NOMO-1 treated with dmso at 0.1 percent for 144 hours (cell line): ENCODE measurements at regions not wholly inside any gene's neighbourhood (a gene's known extent, or its start where the extent isn't known, plus 50 kb on each side); places are given as distances from the start of the nearest gene placed in this dataset.
"Not testable (repeated sequence)": the region's sequence is repeated elsewhere in the genome, so short reads cannot be mapped to it uniquely, and the experiment has no call there.

ENCODE experiments used
- DNase-seq: peaks from one replicate; lab custom pipeline; 2025; ENCODE audit not compliant: unreplicated experiment; lab: John Stamatoyannopoulos, UW

DNA sequence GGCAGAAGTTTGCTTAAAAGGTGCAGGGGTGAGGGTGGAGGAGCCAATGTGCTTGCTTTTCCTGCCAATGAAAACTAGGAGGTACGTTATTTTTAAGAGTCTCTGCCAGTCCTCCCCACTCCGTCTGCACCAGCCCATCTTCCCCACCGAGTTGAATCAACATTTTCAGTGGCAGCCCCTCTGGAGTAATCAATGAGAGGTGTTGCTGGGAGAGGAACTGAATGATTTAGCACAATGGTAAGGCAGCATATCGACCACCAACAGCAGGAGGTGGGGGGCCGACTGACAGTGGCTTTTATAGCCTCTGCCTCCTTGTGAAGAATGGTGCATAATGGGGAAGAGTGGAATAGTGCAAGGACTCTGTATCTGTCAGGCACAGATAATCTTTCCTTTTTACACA lies 1465.0 kb upstream of the GOT2 start:
- no peak for DNase-seq

DNA sequence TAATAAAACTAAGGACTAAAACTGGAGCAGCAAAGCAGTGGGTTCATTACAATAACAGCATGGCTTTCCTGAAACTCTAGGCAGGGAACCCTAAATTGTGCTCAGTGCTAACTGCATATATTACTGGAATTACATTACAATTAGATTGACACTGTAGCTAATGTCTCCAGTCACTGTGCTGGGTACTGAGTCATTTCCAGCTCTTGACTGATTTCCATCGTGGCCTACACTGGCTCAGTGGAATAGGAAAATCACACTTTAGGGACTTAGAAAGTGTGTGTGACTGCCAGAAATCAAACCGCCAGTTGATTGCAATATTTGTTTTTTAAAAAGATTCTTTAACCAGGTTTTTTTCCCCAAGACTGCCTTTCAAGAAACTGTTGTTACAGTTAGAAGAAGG lies 1447.4 kb upstream of the GOT2 start:
- DNase-seq = no peak

DNA sequence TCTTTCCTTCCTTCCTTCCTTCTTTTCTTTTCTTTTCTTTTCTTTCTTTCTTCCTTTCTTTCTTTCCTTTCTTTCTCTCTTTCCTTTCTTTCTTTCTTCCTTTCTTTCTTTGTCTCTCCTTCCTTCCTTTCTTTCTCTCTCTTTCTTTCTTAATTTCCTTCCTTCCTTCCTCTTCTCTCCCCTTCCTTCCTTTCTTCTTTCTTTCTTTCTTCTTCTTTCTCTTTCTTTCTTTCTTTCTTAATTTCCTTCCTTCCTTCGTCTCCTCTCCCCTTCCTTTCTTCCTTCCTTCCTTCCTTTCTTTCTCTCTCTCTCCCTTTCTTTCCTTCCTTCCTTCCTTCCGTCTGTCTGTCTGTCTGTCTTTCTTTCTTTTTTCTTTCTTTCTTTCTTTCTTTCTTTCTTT lies 1446.5 kb upstream of the GOT2 start:
- DNase-seq = no peak

DNA sequence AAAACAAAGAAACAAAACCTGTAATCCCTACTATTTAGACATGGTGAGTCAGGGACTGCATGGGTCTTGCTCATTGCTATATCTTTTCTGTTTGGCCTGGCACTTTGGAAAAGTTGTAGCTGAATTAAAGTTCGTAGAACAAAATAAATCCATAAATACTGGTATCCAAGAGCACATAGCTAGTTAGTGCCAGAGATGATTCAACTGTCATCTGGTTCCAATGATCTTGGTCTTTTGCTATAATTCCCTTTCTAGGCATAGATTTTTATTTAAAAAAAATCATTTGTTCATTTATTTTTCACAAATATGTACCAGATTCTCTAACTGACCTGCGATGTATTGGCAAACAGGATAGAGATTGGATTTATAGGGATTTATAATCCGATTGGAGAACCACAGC lies 1436.1 kb upstream of the GOT2 start:
- DNase-seq = no peak

DNA sequence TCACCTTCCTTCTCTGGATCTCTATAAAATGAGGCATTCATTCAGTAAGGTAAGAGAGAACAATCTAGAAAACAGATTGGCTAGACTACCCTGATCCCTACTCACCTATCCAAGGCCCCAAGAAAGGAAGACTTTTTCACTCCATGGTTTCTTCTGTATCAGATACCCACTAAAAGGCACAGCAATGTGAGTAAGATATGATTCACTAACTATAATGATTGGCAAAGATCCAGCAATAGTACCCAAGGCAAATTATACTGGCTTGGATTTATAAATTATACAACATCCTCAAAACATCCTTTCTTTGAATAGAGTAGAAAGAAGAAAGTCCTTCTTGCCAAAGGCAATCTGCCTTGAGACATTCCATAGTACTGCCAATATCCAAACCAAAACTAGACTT lies 1432.0 kb upstream of the GOT2 start:
- no peak for DNase-seq

DNA sequence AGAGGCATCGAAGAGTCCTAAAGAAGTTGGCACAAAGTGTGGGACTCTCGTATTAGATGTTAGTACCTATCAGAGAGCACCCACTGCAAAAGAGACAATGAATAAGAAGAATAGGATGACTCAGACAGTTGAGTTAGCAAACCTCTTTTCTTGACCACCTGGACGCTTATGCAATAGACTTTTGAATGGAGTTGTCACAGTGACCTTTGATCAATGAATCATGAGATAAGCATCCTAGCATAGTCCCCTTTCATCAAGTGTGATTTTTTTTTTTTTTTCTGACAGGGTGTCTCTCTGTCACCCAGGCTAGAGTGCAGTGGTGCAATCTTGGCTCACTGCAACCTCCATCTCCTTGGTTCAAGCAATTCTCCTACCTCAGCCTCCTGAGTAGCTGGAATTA lies 1417.9 kb upstream of the GOT2 start:
- no peak for DNase-seq

DNA sequence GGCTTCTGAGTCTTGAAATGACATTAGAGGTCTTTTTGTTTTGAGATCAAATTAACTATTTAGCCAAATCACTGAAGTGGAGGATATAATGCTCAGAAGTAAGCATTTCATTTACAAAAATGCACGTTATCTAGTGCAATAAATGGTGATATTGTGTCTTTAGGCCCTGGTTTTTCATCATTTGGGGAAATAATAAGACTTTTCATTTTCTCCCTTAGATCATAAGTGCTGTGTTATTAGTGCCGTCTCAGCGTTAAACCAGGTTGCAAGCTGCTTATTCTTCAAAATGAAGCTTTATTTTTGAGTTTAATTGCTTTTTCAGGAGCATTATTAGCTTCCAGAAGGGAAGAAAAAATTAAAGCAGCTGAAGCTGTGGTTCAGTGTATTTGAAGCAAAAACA lies 1416.8 kb upstream of the GOT2 start:
- DNase-seq = no peak

DNA sequence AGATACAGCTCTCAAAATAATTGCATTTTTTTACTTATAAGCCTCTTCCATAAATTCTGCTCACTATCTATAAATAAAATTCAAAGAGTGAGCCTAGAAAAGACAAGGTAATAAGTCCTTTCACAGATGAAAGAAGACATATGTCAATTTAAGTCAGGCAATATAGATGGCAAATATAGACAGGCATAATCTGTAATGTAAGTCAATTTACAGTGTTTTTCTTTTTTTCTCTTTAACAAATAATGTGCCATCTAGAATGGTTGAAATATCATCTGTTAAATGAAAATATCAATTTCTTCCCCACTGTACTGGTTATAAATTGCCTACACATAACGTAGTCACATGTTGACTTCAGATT lies 1409.2 kb upstream of the GOT2 start:
- DNase-seq = no peak

DNA sequence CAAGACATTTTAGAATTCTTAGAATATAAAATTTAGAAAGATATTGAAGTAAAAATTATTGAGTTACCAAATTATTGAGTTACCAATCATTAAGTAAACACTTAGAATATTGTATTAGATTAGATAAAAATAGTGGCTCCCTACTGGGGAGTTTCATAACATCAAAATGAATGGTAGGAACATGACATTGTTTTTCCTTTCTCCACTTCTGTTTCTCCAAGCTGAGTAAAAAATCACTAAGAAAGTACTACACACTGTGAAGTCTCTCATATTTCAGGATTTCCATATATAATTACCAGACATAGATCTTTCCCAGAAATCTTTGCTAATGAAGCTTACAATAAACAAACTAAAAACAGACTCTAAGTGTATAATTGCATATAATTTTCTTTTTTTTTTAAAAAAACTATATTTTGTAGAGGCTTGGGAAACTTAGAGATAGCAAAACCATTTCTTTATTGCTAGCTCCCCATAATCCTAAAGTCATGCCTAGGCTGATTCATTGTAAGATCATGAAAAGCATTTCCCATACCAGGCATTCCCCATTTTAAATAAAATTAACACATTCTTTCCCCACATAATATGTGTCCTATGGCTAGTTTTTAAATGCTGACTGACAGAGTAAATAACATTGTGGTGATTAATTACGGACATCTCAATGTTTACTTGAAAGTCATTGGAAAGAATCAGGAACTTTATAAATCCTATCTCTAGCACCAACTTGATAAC lies 1408.7 kb upstream of the GOT2 start:
- no peak for DNase-seq

DNA sequence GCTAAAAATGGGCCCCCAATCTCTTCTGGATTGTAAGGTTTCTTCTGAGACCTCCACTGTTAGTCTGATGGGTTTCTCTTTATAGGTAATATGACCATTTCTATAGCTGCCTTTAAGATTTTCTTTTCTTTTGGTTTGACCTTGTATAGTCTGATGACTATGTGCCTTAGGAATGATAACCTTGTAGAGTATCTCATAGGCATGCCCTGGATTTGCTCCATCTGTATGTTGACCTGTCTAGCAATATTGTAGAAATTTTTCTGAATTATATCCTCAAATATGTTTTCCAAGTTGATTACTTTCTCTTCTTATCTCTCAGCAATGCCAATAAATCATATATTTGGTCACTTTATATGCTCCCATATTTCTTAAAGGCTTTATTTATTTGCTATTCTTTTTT lies 1403.8 kb upstream of the GOT2 start:
- no peak for DNase-seq

DNA sequence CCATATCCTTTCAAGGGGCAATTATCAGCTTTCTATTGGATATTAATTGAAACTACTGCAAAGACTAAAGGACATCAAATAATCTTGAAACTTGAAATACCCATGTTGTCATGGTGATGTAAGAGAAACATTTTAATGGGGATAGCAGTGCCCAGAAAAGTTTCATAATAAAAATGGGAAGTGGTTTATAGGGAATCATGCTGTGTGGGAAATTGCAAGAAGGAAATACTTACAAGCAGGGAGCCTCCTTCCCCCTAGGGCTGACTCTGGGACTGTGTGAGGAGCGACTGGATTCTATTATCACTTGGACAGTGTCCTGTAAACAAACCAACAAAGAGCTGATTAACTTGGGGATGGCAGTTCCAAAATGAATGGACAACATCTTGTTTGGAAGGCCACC lies 1393.1 kb upstream of the GOT2 start:
- no peak for DNase-seq

DNA sequence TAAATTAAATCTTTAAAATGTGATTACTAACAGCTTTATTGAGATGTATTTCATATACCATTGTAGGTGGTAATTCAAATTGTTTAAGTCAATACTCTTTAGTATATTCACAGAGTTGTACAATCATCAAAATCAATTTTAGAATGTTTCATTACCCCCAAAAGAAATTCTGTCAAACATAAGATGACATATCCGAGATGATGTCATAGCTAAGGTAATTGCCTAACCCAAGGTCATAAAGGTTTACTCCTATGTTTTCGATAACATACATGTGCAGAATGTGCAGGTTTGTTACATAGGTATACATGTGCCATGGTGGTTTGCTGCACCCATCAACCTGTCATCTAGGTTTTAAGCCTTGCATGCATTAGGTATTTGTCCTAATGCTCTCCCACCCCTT lies 1392.0 kb upstream of the GOT2 start:
- not testable (repeated sequence) for DNase-seq

DNA sequence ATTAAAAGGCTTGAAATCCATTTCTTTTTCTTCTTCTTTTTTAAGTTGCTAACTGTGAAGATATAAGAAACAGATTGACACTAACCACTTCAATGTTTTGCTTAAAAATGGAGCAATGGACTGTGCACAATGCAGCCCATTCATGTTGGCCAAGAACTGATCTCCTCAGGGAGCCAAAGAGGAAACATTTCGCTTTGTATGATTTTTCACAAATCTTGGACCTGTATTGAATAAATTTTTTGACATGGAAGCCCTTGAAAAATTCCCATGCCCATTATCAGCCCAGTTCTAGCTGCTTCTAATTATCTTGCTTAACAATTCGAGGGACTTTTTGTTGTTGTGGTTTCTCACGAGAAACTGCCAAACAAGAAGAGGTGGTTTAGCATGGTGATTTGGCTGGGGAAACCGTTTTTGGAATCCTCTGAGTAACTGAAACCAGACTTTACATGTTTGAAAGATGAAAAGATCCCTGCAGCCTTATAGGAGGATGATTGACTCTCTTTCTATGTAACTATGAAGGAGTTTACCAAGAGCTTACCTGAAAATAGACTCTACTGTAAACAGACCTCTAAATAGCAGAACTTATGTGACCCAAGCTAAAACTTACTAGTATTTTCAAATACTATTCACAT lies 1389.4 kb upstream of the GOT2 start:
- DNase-seq = no peak

DNA sequence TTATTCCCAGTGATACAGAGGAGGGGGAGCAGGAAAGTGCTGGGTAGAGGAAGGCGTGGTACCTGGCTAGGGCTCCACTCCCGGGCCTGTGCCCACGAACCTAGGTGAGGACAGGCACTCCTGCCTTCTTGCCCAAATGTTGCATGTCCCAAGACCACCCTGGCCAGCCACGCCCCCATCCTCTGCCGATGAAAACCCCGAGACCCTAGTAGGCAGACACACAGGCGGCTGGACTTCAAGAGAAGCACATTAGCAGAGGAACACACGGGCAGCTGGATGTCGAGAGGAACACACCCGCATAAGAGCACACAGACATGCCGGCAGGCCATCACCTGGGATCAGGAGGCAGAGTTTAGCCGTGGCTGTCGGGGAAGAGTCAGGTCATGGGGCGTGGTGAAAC lies 1386.5 kb upstream of the GOT2 start:
- DNase-seq = no peak

DNA sequence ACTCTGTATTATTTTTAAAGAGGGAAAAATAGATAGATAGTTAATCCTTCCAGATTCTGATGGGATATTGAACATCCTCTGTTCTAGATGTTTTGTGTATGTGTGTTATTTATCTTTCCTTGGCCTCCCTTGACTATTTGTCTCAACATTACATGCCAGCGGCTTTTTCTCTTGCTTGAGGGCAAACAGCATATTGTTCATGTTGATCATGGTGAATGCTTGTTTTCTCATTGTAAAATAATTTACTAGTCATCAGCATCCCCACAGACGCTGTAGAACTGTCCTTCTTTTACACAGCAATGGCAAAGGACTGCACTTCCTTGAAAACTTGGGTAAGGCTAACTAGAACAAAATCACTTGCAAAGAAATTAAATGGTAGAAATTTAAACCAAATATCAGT lies 1376.4 kb upstream of the GOT2 start:
- no peak for DNase-seq

DNA sequence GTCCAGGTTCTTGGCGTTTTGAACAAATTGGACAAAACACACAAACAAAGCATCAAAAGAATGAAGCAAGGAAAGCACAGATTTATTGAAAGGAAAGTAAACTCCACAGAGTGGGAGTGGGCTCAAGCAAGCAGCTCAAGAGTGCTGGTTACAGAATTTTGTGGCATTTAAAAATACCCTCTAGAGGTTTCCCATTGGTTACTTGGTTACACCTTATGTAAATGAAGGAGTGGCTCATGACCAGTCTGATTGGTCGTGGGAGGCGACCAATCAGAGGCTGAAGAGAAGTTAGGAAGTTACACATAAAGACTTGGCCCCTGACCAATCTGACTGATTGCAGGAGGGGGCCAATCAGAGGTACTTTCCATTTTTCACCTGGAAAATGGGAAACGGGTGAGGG lies 1373.8 kb upstream of the GOT2 start:
- DNase-seq = no peak

DNA sequence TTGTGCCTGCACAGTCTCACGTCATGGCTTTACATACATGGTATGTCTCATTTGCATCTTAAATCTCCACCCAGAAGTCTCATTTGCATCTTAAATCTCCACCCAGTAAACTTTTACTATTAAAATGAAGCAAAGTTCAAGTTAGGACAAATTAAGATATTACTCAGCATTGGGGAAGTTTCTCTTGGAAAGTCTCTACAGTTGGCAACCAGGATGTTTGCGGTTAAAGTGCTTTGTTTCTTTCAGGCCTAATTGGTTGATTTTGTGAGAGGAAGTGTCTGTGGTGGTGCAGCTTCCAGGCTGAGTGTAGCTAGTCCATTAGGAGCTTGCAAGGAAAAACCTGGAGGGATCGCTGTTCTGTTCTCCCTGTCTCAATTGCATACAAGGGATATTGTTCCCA lies 1373.3 kb upstream of the GOT2 start:
- no peak for DNase-seq

DNA sequence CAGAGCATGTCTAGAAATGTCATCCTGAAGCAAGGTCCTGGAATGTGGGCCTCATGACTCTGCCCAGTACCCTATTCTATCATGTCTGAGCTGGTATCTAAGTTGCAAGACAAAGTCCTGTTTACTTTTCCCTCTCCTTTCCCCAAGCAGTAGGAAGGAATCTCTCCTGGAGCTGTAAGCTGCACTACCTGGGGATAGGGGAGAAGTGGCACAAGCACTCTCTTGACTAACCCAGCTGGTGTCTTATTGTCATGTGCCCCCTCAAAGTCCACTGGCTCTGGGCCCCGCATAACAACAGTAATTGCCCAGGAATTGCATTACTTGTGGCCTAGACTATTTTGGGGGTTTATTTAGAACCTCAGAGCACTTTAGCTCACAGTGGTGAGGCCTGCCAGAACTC lies 1366.3 kb upstream of the GOT2 start:
- DNase-seq = no peak

DNA sequence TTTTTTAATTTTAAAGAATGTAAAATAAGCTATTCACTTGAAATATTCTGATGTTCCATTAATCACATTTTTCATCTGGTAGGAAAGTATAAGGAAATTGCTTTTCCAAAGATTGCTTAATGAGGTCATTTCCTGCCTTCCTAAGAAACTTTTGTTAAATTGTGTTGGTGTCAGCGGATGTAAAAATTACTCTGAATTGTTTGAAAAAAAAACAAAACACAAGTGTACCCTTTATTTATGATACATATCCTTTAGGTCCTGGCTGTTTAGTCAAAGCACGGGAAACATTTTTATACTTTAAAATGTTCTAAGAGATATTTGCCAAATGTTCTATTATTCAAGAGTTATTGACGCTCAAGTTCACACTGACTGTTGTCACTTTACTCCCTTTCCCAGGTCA lies 1357.4 kb upstream of the GOT2 start:
- DNase-seq = no peak

DNA sequence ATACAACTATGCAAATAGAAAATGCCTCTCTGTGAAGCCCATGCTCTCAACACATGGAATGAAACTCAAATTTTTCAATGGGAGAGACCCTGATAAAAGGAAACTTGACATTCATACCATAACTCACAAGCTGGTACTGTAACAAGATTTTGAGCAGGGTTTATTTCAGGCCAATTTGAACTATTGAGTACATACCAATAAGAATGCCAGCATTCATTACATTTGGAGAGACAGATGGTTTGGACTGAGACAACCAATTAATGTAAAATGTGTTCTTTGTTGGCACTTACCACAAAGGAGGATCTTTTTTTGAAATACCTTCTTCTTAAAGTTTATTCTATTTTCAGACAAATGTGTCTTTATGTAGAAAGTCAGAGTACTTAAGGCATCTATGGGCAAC lies 1357.0 kb upstream of the GOT2 start:
- no peak for DNase-seq

DNA sequence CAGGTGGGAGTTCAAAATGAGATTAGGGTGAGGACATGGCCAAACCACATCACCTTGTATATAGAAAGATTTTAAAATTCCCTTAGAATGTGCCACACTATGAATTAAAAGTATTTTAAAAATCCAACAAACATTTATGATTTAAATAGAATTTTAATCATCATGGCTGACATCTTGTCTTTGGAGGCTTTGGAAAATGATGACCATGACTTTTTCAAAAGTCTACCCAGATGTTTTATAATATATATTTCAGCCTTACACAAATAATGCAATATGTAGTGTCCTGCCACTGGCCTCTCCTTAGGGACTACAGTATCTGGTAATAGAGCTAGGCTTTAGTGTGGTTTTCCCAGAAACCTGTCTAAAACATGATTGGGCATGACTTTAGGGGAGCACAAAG lies 1353.4 kb upstream of the GOT2 start:
- no peak for DNase-seq

DNA sequence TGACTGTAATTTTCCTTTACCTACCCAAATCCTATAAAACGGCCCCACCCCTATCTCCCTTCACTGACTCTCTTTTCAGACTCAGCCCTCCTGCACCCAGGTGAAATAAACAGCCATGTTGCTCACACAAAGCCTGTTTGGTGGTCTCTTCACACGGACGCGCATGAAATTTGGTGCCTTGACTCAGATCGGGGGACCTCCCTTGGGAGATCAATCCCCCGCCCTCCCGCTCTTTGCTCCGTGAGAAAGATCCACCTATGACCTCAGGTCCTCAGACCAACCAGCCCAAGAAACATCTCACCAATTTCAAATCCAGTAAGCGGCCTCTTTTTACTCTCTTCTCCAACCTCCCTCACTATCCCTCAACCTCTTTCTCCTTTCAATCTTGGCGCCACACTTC lies 1344.7 kb upstream of the GOT2 start:
- not testable (repeated sequence) for DNase-seq

DNA sequence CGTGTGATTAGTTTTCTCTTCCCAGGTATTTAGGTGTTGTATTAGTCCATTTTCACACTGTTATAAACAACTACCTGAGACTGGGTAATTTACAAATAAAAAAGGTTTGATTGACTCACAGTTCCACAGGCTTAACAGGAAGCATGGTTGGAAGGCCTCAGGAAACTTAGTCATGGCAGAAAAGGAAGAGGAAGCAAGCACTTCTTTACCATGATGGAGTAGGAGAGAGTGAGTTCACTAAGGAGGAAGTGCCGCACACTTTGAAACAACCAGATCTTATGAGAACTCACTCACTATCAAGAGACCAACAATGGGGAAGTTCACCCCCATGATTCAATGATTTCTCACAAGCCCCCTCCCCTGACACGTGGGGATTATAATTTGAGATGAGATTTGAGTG lies 1343.7 kb upstream of the GOT2 start:
- DNase-seq = no peak
